Dendritic cell treated with granulocyte-macrophage colony-stimulating factor and Interleukin-4, amounts not matched to agents 40 ng/mL and 50 ng/mL, for 4 days (primary cell): ENCODE measurements at regions not wholly inside any gene's neighbourhood (a gene's known extent, or its start where the extent isn't known, plus 50 kb on each side); places are given as distances from the start of the nearest gene placed in this dataset.

ENCODE experiments used
- H3K27ac Mint-ChIP-seq: one replicate; pipeline ENCODE4 v1.8.0; 2022; ENCODE audit warnings: mild to moderate bottlenecking, mixed read lengths
- H3K27me3 Mint-ChIP-seq: one replicate; pipeline ENCODE4 v1.8.0; 2022; ENCODE audit warnings: mild to moderate bottlenecking, mixed read lengths
- H3K36me3 Mint-ChIP-seq: one replicate; pipeline ENCODE4 v1.8.0; 2022; ENCODE audit warnings: low read depth, mixed read lengths
- H3K4me1 Mint-ChIP-seq: one replicate; pipeline ENCODE4 v1.8.0; 2022; ENCODE audit warnings: low read depth, mixed read lengths
- H3K4me3 Mint-ChIP-seq: one replicate; pipeline ENCODE4 v1.8.0; 2022; ENCODE audit warnings: mild to moderate bottlenecking, moderate library complexity, mixed read lengths
- H3K9me3 Mint-ChIP-seq: one replicate; pipeline ENCODE4 v1.8.0; 2022; ENCODE audit warnings: mixed read lengths
- intact Hi-C: fragments of 100-400 bp; cut with micrococcal nuclease; formaldehyde crosslinking; loops from one replicate; pipeline ENCODE4 v1.15.0; 2022

DNA sequence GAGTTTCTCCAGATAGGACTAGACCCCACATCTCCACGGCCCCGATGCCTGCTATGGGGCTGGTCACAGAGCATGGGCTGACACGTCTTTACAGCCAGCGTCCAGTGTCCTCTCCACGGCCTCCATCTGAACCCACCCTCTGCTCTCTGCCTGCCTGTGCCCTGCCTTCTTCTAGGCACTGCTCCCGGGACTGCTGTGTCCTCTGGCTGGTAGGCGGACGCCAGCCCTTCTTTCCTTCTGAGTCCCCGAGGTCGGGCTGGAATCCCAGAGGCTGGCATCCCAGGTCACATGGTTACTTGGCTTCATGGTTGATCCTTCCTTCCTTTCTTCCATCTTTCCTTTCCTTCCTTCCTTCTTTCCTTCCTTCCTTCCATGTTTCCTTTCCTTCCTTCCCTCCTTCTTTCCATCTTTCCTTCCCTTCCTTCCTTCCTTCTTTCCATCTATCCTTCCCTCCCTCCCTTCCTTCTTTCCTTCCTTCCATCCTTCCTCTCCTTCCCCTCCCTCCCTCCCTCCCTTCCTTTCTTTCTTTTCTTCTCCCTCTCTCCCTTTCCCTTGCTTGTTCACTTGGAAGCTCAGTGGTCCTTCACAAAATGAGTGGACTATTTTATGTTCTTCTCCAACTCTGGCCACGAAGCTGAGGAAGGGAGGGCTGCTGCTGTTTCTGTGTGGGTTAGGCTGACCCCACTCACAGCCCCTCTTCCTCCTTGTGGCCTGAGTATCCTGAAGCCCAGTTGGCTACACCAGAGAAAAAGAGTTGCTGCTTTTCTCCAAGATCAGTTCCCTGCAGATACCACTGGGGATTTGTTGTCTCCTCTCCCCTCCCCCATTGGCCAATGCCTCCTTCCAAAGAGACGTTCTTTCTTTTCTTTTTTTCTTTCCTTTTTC, 66.8 kb upstream of the NEURL1B start:
- Mint-ChIP-seq H3K36me3 (no peaks in the 10 kb centered on the region), H3K27me3 (peaks cover 11% of the 10 kb centered on the region), H3K4me3 (no peak overlapping the region), H3K9me3 (no peaks in the 10 kb centered on the region), H3K27ac (no peak overlapping the region), H3K4me1 (no peaks in the 10 kb centered on the region)
- intact Hi-C loops, result no loop called here

DNA sequence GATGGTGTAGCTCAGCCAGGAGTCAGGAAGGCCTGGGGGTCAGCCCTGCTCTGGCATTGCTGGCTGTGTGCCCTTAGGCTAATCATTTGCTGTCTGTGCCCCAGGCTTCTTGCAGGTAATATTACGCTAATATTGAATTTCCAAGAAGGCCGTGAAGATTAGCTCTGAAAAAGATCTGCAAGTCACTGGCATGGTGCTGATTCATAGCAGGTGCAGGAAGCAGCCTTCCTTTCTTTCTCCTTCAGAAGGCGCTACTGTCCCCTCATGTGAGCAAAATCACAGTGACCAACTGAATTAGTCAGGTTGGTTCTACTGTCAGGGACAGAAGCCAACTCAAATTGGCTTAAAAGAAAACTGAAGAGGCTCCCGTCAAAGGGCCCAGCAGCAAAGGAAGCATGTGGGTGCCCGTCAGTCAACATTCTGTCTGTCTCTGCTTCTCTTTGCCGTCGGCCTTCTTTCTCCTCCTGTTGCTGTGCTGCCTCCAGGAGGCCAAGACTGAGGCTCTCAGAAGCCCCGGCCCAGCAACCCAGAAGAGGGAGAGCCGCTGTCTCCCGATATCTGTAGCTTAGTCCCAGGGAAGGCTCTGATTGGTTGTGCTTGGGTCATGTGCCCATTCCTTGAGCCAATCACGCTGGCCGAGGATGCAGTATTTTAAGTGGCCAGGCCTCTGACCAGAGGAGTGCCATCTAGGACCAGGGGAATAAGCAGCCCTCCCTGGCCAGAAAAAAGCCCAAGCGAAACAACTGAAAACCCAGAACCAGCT, 67.8 kb upstream of the NEURL1B start:
- Mint-ChIP-seq H3K27ac (no peak overlapping the region), H3K9me3 (no peaks in the 10 kb centered on the region), H3K4me1 (no peaks in the 10 kb centered on the region), H3K27me3 (peaks cover 11% of the 10 kb centered on the region), H3K36me3 (no peaks in the 10 kb centered on the region), H3K4me3 (no peak overlapping the region)
- intact Hi-C loops, result no loop called here

DNA sequence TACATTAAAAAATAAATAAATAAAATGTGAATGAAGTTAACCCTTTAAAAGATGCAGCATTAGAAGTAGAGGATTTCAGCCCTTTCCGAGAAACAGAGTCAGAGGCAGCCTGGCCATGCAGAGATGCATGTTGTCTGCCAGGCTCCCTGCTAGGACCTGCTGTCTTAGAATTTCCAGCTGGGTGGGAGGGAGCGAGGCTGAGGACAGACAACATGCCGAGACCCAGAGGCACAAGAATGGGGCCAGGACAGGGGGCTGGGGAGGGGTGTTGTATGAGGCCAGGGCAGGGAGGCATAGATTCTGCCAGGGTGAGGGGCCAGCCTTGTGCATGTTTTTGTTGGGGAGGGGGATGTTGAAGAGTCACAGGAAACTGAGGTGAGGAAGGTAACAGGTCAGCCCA, 68.6 kb upstream of the NEURL1B start:
- Mint-ChIP-seq H3K27ac (no peak overlapping the region), H3K27me3 (peaks cover 8% of the 10 kb centered on the region), H3K9me3 (no peaks in the 10 kb centered on the region), H3K4me3 (no peak overlapping the region), H3K36me3 (no peaks in the 10 kb centered on the region), H3K4me1 (no peaks in the 10 kb centered on the region)
- intact Hi-C loops, result no loop called here

DNA sequence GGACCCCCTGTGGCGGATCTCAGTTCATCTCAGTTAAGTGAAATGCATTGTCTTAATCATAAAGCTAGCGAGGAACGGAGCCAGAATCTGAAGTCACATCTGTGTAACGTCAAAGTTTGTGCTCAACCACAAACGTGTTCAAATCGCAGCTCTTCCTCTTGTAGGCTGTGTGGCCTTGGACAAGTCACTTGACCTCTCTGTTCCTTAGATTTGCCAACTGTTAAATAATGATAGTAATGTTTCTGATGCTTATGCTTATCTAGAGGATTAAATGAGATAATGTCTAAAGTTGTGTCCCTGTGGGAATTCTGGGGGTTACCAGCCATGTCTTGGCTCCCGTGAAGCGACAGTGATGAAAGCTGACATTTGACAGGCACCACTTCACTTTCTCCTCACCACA, 69.2 kb upstream of the NEURL1B start:
- Mint-ChIP-seq H3K4me3 (no peak overlapping the region), H3K27ac (no peak overlapping the region), H3K36me3 (no peaks in the 10 kb centered on the region), H3K9me3 (no peaks in the 10 kb centered on the region), H3K27me3 (peaks cover 8% of the 10 kb centered on the region), H3K4me1 (no peaks in the 10 kb centered on the region)
- intact Hi-C loops, result no loop called here

DNA sequence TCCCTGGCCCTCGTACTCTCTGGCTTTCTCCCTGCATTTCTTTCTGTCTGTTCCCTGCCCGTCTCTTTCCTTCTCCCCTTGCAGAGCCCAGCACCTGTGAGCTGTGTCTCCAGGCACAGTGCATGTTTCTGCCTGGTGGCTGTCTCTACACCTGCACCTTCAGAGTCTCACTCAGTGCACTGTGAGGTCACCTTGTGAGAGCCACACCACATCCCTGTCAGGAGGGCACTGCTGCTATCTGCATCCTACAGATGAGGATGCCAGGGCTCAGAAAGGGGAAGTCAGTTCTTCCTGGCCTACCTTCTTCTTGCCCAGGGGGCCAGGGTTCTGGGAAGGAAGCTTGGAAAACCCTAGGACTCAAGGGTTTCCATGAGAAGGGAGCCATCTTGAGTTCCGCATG, 69.7 kb upstream of the NEURL1B start:
- no peak overlapping the region for H3K4me3 Mint-ChIP-seq
- no peaks in the 10 kb centered on the region for H3K4me1 Mint-ChIP-seq
- no peaks in the 10 kb centered on the region for H3K36me3 Mint-ChIP-seq
- H3K27ac Mint-ChIP-seq, result no peak overlapping the region
- H3K27me3 Mint-ChIP-seq, result peaks cover 8% of the 10 kb centered on the region
- H3K9me3 Mint-ChIP-seq, result no peaks in the 10 kb centered on the region
- intact Hi-C loops, result no loop called here

DNA sequence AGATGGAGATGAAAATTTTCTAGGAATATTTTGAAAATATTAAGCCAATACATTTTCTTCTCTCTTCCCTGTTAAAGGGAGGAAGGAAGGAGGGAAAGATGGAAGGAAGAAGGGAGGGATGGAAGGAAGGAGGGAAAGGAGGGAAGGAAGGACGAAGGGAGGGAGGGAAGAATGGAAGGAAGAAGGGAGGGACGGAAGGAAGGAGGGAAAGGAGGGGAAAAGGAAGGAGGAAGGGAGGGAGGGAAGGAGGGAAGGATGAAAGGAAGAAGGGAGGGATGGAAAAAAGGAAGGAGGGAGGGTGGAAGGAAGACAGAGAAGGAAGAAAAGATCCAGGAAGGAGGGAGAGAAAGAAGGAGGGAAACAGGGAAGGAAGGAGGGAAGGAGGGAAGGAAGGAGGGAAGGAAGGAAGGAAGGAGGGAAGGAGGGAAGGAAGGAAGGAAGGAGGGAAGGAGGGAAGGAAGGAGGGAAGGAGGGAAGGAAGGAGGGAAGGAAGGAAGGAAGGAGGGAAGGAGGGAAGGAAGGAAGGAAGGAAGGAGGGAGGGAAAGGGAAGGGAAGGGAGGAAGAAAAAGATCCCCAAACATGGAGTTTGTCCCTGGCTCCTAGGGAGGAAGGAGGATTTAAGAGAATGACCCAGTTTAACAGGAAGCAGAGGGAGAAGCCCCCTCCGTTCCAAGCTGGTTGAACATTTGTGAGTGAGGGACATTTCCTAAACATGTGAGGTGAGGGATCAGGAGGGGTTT, 70.3 kb upstream of the NEURL1B start:
- Mint-ChIP-seq H3K9me3 (no peaks in the 10 kb centered on the region), H3K27ac (no peak overlapping the region), H3K4me3 (no peak overlapping the region), H3K4me1 (no peaks in the 10 kb centered on the region), H3K36me3 (no peaks in the 10 kb centered on the region), H3K27me3 (peaks cover 8% of the 10 kb centered on the region)
- intact Hi-C loops, result no loop called here

DNA sequence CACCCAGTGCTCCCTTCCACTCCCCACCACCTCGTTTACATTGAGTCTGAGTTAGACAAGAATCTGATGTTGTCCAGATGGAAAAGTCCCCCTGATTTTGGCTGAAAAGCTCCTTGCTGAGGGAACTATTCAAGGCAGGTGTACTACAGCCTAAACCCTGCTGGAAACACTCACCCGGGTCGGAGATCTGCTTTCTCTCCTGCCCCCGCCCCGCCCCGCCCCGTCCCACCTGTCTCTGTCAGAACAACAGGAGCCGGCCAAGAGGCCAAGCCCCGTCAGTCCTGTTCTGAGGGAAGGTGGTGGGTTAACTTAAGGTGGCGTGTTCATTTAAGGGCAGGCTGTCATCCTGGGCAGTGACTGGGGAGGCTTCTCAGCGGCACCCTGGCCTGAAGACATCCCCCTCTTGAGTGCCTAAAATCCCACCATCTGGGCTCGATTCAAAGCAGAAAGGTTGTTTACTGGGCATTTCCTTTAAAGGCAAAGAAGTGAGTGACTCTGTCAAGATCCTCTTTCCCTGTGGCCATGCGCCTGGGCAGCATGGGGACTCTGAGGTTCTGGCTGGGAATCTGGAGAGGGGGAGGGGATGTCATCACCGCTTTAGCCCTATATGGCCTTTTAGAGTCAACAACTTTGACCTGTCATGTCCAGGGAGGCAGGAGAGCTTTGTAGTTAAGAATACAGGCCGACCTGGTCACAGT, 71.1 kb upstream of the NEURL1B start:
- H3K4me1 Mint-ChIP-seq, result no peaks in the 10 kb centered on the region
- no peaks in the 10 kb centered on the region for H3K9me3 Mint-ChIP-seq
- no peak overlapping the region for H3K27ac Mint-ChIP-seq

DNA sequence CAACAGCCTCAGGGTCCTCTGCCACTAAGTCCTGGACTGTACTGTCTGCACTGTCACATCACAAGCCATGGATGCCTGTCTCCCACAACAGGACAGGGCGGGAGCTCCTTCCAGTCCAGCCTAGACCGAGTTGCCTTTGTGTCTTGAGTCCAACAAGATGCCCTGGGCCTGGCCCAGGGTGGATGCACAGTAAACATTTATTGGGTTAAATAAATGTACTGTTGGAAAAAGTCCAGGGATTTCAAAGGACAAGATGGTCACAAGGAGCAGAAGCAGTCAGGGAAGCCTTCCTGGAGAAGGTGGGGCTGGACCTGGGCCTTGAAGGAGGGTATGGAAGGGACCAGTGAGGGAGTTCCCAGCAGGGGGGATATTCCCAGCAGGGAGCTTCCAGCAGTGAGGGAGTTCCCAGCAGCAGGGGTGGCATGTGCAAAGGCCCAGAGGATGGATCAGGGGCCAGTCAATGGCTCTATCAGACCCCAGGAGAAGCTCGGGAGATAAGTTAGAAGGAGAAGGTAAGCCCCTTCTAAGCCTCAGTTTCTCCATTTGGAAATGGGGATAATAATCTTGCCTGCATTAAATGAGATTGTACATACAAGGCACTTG, 72.7 kb upstream of the NEURL1B start:
- H3K4me3 Mint-ChIP-seq, result no peak overlapping the region
- H3K4me1 Mint-ChIP-seq, result no peaks in the 10 kb centered on the region
- no peaks in the 10 kb centered on the region for H3K9me3 Mint-ChIP-seq
- H3K27ac Mint-ChIP-seq, result no peak overlapping the region
- no peaks in the 10 kb centered on the region for H3K36me3 Mint-ChIP-seq
- peaks cover 8% of the 10 kb centered on the region for H3K27me3 Mint-ChIP-seq
- intact Hi-C loops, result no loop called here

More for the DNA sequence above, 71.1 kb upstream of the NEURL1B start:
- Mint-ChIP-seq H3K4me3 (no peak overlapping the region), H3K27me3 (peaks cover 8% of the 10 kb centered on the region), H3K36me3 (no peaks in the 10 kb centered on the region)
- intact Hi-C loops, result no loop called here

DNA sequence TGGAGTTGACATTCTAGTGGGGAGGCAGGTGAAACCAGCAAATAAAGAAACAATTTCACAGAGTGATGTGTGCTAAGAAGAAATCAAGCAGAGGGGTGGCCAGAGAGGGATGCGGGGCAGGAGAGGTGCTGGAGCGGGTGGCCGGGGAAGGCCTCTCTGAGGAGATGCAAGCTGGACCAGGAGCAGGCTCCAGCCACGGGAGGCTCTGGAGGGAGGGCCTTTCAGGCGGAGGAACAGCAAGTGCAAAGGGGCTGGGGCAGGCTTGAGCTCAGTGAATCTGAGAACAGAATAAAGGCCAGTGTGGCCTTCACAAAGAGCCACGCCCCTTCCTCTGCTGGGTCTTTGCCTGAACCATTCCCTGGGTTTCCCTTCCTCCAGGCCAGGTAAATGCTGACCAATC, 73.2 kb upstream of the NEURL1B start:
- no peak overlapping the region for H3K4me3 Mint-ChIP-seq

DNA sequence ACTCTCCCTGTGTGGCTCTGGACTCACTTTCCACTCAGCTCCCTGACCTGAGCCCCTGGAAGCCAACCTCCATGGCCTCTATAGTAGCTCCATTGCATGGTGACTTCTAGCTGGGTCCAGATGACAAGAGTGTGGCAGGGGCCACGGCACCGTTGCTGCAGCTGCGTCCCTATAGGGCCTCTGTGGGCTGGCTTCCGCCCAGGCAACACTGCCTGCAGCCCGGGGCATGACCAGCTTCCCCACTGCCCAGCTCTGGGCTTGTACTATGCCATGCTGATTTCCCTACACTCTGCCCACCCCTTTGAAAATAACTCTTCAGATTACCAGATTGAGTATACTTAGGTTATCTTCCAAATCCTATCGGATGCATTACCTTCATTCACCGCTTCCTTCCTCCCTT, 73.8 kb upstream of the NEURL1B start:
- Mint-ChIP-seq H3K36me3 (no peaks in the 10 kb centered on the region), H3K9me3 (no peaks in the 10 kb centered on the region), H3K4me1 (no peaks in the 10 kb centered on the region), H3K27ac (no peak overlapping the region), H3K4me3 (no peak overlapping the region), H3K27me3 (peaks cover 3% of the 10 kb centered on the region)
- intact Hi-C loops, result no loop called here

More for the DNA sequence above, 73.2 kb upstream of the NEURL1B start:
- no peaks in the 10 kb centered on the region for H3K4me1 Mint-ChIP-seq
- intact Hi-C loops, result no loop called here
- no peak overlapping the region for H3K27ac Mint-ChIP-seq
- H3K36me3 Mint-ChIP-seq, result no peaks in the 10 kb centered on the region
- no peaks in the 10 kb centered on the region for H3K9me3 Mint-ChIP-seq
- peaks cover 7% of the 10 kb centered on the region for H3K27me3 Mint-ChIP-seq

DNA sequence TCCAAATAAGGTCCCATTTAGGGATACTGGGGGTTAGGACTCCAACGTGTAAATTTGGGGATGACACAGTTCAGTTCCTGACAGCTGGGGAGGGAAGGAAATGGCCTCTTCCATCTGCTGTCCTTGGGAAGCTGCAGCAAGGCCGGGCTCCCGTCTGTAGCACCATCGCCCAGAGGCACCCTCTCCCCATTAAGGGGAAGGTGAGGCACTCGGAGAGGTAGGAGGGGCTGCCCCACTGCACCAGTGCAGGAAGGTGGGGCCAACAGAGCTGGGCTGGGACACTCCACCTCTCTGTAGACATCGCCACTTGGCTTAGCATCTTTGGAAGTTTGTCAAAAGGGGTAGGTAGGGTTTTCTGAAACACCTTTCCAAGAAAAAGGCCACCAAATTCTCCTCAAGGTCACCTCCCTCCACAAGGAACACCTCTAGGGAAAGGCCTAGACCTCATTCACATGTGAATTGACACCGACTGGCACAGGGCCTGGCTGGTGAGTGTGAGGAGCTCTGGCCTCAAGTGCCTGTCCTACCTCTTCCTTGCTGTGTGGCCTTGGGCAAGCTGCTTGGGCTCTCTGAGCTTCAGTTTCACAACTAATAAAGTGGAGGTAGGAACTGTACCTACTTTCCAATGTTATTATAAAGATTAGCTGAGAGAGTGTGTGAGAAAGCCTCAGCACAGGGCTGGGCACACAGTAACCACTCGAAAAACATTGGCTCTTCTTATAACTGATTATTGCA, 75.0 kb upstream of the NEURL1B start:
- Mint-ChIP-seq H3K36me3 (no peaks in the 10 kb centered on the region), H3K4me3 (no peak overlapping the region), H3K27ac (no peak overlapping the region), H3K27me3 (peaks cover 2% of the 10 kb centered on the region), H3K4me1 (no peaks in the 10 kb centered on the region), H3K9me3 (no peaks in the 10 kb centered on the region)
- intact Hi-C loops, result no loop called here

DNA sequence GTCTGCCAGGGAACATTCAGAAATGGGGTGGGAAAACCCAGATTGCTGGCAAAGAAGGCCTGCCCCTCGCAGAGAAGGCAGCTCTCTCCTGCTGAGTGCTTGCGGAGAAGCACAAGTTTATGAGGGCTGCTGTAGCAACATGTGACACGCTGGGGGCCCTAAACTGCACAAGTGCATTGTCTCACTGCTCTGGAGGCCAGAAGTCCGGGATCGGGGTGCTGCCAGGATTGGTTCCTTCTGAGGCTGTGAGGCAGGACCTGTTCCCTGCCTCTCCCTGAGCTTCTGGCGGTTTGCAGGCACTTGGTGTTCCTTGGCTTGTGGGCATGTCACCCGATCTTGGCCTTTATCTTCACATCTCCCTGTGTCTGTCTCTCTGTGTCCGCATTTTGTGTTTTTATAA, 75.6 kb upstream of the NEURL1B start:
- Mint-ChIP-seq H3K4me3 (no peak overlapping the region), H3K27me3 (peaks cover 2% of the 10 kb centered on the region), H3K27ac (no peak overlapping the region), H3K4me1 (no peaks in the 10 kb centered on the region), H3K9me3 (no peaks in the 10 kb centered on the region), H3K36me3 (no peaks in the 10 kb centered on the region)
- intact Hi-C loops, result no loop called here

DNA sequence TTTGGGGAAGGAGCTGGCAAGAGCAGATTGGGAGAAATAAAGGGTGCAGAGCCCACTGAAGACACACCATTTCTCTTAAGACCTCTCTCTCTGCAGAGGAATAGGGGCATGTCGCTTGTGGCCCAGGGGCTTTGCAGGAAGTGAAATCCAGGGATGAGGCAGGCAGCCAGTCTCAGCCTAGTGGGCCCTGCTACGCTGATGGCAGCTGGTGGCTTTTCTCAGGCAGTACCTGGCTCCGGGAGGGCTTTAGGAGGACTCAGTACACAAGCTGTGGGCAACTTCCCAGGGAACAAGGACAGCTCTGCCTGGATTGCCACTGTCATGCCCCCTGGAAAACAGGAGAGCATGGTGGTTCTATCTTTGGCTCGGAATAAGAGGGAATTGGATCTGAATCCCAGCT, 76.2 kb upstream of the NEURL1B start:
- H3K27me3 Mint-ChIP-seq, result peaks cover 2% of the 10 kb centered on the region
- H3K9me3 Mint-ChIP-seq, result no peaks in the 10 kb centered on the region
- H3K27ac Mint-ChIP-seq, result no peak overlapping the region
- H3K4me3 Mint-ChIP-seq, result no peak overlapping the region
- intact Hi-C loops, result no loop called here
- no peaks in the 10 kb centered on the region for H3K4me1 Mint-ChIP-seq
- H3K36me3 Mint-ChIP-seq, result no peaks in the 10 kb centered on the region
